Vagina (tissue), 2 donors: ENCODE measurements at regions not wholly inside any gene's neighbourhood (a gene's known extent, or its start where the extent isn't known, plus 50 kb on each side); places are given as distances from the start of the nearest gene placed in this dataset.

ENCODE experiments used
- DNase-seq, 2 donors: peaks; one replicate each; pipeline ENCODE4 v3.0.0-alpha.2; 2017; ENCODE audit errors: extremely low spot score in 2 of 2
- H3K27ac ChIP-seq: fragments of 200-600 bp; sonication (generic); one replicate; pipeline ENCODE4 v1.5.1; 2019
- H3K27me3 ChIP-seq: fragments of 200-600 bp; sonication (generic); one replicate; pipeline ENCODE4 v1.5.1; 2019
- H3K36me3 ChIP-seq, 2 donors: fragments of 200-600 bp; sonication (generic); one replicate each; pipeline ENCODE4 v1.5.1; 2017 to 2019
- H3K4me1 ChIP-seq: fragments of 200-600 bp; sonication (generic); one replicate; pipeline ENCODE4 v1.5.1; 2019
- H3K4me3 ChIP-seq, 2 donors: fragments of 200-600 bp; sonication (generic); 1 replicate in 1 of 2; 2 replicates in 1 of 2; pipeline ENCODE4 v1.5.1; 2016 to 2019
- H3K9me3 ChIP-seq: fragments of 200-600 bp; sonication (generic); one replicate; pipeline ENCODE4 v1.5.1; 2019
- POLR2A ChIP-seq, 2 donors: fragments of 450-650 bp; IDR thresholded peaks; one replicate each; pipeline ENCODE4 v1.6.1; 2017; ENCODE audit warnings: antibody characterized with exemption in 2 of 2, mild to moderate bottlenecking in 2 of 2, moderate library complexity in 2 of 2
- POLR2AphosphoS5 ChIP-seq, 2 donors: sonication (generic); formaldehyde crosslinking; IDR thresholded peaks; one replicate each; pipeline ENCODE4 v1.9.0; 2017; ENCODE audit warnings: antibody characterized with exemption in 2 of 2, mild to moderate bottlenecking in 2 of 2, low read depth in 1 of 2; ENCODE audit not compliant: insufficient read depth in 1 of 2
- intact Hi-C: fragments of 100-400 bp; cut with DNase I; formaldehyde crosslinking; loops from one replicate; pipeline ENCODE4 v1.15.1; 2023
- TF ChIP-seq, protein P1 (sequence below), 3 experiments: fragments of 450-650 bp in 2 of 3; fragments of 200-600 bp in 1 of 3; sonication (generic) in 1 of 3; IDR thresholded peaks; one replicate each; pipeline ENCODE4 v1.5.1; 2017 to 2019; ENCODE audit warnings: antibody characterized with exemption in 3 of 3, mild to moderate bottlenecking in 2 of 3, moderate library complexity in 2 of 3

DNA sequence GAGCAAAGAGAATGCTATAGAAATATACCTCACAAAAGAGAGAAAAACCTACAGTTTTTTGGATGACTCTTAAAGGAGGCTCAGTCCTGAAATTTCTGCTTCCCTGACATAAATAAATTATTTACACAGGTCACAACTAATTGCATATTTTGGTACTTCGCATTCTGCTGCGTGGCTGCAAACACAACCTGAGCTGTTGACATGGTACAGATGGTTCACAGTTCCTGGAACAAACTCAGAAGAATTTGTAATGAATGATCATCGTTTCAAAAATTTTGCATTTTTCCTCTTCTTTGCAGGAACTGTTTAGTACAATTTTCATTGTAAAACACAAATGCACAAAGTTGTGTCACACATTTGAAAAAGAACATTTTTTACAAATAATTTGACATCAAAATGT, 313.7 kb upstream of the SYT1 start:
- Histone ChIP-seq H3K4me1 (no peaks in the 10 kb centered on the region), H3K27ac (no peak overlapping the region), H3K4me3 (no peak overlapping the region), H3K36me3 (no peaks in the 10 kb centered on the region), H3K9me3 (no peaks in the 10 kb centered on the region), H3K27me3 (no peaks in the 10 kb centered on the region)
- intact Hi-C loops: no loop called here
- no peak for DNase-seq
- TF ChIP-seq POLR2A (IDR thresholded peaks at IDR 0.05) (no peak), POLR2AphosphoS5 (IDR thresholded peaks at IDR 0.05; ENCODE audit: insufficient read depth in 1 of 2, low read depth in 1 of 2) (no peak)
- TF ChIP-seq, protein P1, sequence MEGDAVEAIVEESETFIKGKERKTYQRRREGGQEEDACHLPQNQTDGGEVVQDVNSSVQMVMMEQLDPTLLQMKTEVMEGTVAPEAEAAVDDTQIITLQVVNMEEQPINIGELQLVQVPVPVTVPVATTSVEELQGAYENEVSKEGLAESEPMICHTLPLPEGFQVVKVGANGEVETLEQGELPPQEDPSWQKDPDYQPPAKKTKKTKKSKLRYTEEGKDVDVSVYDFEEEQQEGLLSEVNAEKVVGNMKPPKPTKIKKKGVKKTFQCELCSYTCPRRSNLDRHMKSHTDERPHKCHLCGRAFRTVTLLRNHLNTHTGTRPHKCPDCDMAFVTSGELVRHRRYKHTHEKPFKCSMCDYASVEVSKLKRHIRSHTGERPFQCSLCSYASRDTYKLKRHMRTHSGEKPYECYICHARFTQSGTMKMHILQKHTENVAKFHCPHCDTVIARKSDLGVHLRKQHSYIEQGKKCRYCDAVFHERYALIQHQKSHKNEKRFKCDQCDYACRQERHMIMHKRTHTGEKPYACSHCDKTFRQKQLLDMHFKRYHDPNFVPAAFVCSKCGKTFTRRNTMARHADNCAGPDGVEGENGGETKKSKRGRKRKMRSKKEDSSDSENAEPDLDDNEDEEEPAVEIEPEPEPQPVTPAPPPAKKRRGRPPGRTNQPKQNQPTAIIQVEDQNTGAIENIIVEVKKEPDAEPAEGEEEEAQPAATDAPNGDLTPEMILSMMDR (IDR thresholded peaks at IDR 0.05): no peak

DNA sequence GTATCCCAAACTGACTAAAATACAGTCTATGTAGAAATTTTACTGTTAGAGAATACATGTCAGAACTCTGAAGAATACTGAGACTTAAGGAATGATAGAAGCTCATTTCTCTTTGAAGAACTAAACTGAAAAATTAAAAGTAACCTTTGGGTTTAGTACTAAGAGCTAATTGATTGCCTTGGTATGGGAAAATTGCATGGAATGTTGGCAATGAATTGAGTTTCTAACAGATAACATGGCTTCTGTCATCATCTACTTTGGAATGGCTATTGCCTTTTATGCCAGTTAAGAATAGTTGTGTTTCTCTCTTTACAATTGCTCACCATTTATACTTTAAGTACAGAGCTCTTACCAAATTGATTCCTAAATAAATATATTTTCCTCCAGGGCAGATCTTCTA, 308.8 kb upstream of the SYT1 start:
- no peak overlapping the region for H3K27ac ChIP-seq
- TF ChIP-seq POLR2AphosphoS5 (IDR thresholded peaks at IDR 0.05; ENCODE audit: insufficient read depth in 1 of 2, low read depth in 1 of 2): no peak
- TF ChIP-seq, protein P1 (IDR thresholded peaks at IDR 0.05): no peak
- TF ChIP-seq POLR2A (IDR thresholded peaks at IDR 0.05): no peak
- no peaks in the 10 kb centered on the region for H3K9me3 ChIP-seq
- no peaks in the 10 kb centered on the region for H3K27me3 ChIP-seq
- no peaks in the 10 kb centered on the region for H3K4me1 ChIP-seq
- no peak for DNase-seq
- H3K36me3 ChIP-seq: no peaks in the 10 kb centered on the region
- H3K4me3 ChIP-seq: no peak overlapping the region
- intact Hi-C loops: no loop called here

DNA sequence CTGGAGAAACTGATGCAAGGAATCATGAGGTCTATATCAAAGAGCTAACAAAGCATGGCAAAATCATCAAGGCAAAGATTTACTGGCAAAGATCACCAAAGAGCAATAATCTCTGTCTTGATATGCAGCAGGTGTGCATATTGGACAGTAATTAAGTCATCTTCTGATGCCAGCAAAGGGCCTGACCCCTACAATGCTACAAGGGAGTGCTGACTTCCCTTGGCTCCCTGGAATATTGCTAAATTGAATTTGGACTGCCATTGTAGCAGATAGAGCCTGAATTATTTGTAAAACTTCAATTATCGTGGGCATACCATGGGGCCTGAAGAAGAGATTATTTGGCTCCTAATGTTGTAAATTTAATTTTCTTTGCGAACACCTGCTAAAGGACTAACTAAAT, 307.9 kb upstream of the SYT1 start:
- TF ChIP-seq POLR2A (IDR thresholded peaks at IDR 0.05) (no peak), POLR2AphosphoS5 (IDR thresholded peaks at IDR 0.05; ENCODE audit: insufficient read depth in 1 of 2, low read depth in 1 of 2) (no peak)
- TF ChIP-seq, protein P1 (IDR thresholded peaks at IDR 0.05): no peak
- Histone ChIP-seq H3K27ac (no peak overlapping the region), H3K36me3 (no peaks in the 10 kb centered on the region), H3K27me3 (no peaks in the 10 kb centered on the region), H3K4me1 (no peaks in the 10 kb centered on the region), H3K9me3 (no peaks in the 10 kb centered on the region), H3K4me3 (no peak overlapping the region)
- DNase-seq: no peak
- intact Hi-C loops: no loop called here

DNA sequence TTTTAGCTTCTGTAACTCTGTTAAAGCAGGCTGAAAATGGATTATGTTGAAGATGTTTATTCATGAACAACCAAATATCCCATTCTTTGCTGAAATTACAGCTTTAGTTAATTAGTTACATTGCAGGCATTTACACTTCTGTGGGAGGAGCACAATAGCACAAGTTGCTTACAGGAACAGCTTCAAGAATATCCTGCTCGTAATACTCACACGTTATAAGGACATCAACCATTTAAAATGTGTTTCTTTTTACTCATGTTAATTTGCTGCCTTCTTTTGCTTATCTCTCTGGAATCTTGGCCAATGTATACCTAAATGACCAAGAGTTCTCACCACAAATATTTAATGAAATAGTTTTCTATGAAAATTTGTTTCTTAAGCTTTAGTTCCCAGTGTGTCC, 305.2 kb upstream of the SYT1 start:
- TF ChIP-seq POLR2AphosphoS5 (IDR thresholded peaks at IDR 0.05; ENCODE audit: insufficient read depth in 1 of 2, low read depth in 1 of 2) (no peak), POLR2A (IDR thresholded peaks at IDR 0.05) (no peak)
- TF ChIP-seq, protein P1 (IDR thresholded peaks at IDR 0.05): no peak
- H3K9me3 ChIP-seq: no peaks in the 10 kb centered on the region
- H3K27me3 ChIP-seq: no peaks in the 10 kb centered on the region
- no peaks in the 10 kb centered on the region for H3K4me1 ChIP-seq
- no peak overlapping the region for H3K4me3 ChIP-seq
- no peak overlapping the region for H3K27ac ChIP-seq
- intact Hi-C loops: no loop called here
- no peaks in the 10 kb centered on the region for H3K36me3 ChIP-seq
- no peak for DNase-seq

DNA sequence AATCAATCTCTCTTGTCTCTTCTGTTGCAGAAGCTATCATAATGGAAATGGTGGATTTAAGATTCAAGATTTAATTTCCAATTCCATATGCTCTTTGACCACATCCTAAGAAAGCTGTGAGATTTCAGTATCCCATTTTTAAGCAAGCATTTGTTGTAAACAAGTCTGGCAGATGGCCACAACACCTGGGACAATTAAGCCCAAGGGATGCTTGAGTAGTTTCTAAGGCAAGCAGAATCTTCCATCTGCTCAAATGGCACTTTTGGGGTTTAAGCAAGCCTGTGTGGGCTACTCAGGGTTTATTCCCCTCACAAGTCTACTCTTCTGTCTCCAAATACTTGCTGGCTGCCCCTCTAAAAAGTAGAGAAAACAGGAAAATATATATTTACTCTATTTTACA, 304.7 kb upstream of the SYT1 start:
- intact Hi-C loops: no loop called here

More for the DNA sequence above, 304.7 kb upstream of the SYT1 start:
- Histone ChIP-seq H3K4me3 (no peak overlapping the region), H3K36me3 (no peaks in the 10 kb centered on the region), H3K4me1 (no peaks in the 10 kb centered on the region), H3K27ac (no peak overlapping the region), H3K9me3 (no peaks in the 10 kb centered on the region), H3K27me3 (no peaks in the 10 kb centered on the region)
- DNase-seq: no peak
- TF ChIP-seq POLR2AphosphoS5 (IDR thresholded peaks at IDR 0.05; ENCODE audit: insufficient read depth in 1 of 2, low read depth in 1 of 2) (no peak), POLR2A (IDR thresholded peaks at IDR 0.05) (no peak)
- TF ChIP-seq, protein P1 (IDR thresholded peaks at IDR 0.05): no peak
